Activated CD8-positive, alpha-beta memory T cell treated with anti-CD3 and anti-CD28 coated beads, Interleukin-2, amount 50 U/mL, for 48 hours (primary cell): ENCODE measurements at regions not wholly inside any gene's neighbourhood (a gene's known extent, or its start where the extent isn't known, plus 50 kb on each side); places are given as distances from the start of the nearest gene placed in this dataset.
"Not testable (repeated sequence)": the region's sequence is repeated elsewhere in the genome, so short reads cannot be mapped to it uniquely, and the experiment has no call there.

Source experiments
- DNase-seq: peaks from one replicate; pipeline ENCODE4 v3.0.0-alpha.2; 2020

DNA sequence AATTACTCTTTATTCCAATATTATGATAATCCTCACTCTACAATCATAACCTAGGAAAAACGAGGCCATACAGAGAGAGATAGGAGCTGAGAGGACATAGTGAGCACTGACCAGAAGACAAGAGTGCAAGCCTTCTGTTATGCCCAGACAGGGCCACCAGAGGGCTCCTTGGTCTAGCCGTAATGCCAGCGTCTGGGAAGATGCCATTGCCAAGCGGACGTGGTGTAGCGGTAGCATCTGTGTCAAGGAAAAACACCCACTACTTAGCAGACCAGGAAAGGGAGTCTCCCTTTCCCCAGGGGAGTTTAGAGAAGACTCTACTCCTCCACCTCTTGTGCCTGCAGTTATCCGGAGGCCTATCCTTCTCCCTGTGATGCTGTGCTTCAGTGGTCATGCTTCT lies 2131.5 kb downstream of the TP53TG3F start:
- DNase-seq: not testable (repeated sequence)

DNA sequence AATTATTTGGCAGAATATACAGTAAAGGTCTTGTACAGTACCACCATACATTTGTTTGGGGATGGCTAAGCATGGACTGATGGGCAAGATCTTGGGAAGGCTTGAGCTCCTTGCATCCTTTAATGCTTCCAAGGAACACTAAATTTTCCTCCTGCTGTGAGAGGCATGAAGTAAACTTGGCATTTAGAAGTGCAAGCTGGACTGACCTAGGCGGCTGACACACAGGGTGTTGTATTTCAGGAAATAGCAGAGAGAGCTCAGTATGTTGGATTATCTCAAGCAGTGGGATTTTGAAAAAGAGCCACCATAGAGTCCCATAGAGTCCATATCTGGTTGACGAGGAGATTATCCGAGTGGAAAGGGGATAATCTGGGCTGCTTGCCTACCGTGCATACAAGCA lies 2137.1 kb downstream of the TP53TG3F start:
- DNase-seq: no peak

DNA sequence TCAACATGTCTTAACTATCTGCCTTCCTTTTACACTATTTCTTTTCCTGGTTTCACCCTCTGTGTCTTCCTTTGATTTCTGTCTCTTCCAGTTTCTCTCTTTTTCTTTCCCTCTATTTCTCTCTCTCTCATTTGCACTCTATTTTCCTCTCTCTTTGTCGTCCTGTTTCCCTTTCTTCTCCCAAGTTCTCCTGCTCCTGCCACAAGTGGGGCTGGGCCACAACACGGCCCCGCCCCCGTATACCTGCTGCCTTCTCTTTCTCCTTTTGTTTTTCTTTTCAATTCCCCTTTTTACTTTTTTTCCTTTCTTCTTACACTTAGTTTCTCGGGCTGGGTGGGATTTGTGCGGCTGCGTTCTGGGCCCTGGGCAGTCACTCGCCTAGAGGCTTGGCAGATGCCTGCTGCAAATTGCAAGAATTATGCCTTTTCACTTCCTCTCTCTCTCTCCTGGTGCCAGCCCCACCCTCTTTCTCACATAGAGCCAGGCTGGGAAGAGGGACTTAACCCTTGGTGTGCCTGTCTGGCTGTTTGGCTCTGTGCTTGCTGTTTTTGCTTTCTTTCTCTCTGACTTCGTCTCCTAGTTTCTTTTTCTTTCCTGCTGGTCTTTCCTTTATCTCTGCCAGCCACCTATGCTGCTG lies 2139.4 kb downstream of the TP53TG3F start:
- no peak for DNase-seq

DNA sequence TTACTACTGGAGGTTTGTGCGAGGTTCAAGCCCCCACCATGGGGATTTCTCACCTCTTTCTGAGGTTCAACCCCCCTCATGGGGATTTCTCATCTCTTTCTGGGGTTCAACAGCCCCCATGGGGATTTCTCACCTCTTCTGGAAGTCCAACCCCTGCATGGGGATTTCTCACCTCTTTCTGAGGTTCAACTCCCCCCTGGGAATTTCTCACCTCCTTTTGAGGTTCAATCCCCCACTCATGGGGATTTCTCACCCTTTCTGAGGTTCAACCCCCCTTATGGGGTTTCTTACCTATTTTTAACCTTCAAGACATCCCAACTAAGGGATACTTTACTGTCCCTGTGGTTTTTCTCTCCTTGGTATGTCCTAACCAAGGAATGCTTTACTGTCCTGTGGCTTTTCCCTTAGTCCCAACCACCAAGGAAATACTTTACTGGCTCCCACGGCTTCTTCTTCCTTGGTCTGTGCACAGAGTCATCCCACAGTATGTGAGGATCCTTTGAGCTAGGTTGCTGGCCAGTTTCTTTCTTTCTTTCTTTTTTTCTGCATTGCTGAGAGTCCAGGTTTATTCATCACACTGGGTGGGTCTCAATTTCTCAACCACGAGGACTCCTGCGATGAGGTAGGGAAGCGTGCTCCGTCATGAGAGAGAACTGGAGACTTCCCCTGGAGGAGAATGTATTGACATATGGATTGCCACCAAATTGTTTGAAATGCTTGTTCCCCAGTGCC lies 2140.2 kb downstream of the TP53TG3F start:
- no peak for DNase-seq

DNA sequence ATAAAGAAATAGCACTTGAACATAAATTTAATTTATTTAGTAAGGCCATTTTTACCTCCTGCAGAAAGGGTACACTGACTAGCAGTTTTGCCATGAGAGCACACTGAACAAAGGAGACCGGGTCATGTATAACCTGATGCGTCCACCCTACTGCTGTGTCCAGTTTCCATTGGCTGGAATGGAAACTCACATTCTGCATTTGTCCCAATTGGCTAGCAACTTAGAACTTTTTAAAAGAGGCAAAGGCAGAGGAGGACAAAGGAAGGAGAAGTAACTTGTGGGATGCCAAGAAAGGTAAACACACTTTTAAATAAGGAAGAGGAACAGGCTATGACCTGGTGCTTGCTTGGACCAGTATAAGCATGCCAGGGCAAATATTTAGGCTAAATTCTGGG lies 2140.7 kb downstream of the TP53TG3F start:
- not testable (repeated sequence) for DNase-seq

DNA sequence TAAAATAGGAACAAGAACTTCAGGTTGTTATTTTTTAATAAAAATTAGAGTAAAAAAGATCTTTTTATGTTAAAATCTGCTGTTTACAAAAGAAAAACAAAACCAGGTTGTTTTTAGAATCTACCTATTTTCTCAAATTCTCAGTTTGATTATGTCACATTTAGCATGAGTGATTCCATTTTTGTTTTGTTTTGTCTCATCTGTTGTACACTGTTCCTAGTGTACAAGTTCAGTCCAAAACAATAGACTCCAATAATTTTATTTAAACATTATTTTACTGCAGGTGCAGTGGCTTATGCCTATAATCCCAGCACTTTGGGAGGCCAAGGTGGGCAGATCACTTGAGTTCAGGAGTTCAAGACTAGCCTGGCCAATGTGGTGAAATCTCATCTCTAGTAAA lies 2142.7 kb downstream of the TP53TG3F start:
- DNase-seq: no peak

DNA sequence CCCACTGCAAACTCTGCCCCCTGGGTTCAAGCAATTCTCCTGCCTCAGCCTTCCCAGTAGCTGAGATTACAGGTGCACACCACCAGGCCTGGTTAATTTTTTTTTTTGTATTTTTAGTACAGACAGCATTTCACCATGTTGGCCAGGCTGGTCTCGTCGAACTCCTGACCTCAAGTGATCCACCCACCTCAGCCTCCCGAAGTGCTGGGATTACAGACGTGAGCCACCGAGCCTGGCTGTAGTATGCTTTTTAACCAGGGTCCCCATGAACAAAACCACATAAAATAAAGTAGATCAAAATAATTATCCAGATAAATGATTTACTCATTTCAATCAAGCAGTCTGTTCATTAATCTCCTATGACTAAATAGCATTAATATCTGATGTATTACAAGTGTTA lies 2144.0 kb downstream of the TP53TG3F start:
- not testable (repeated sequence) for DNase-seq

DNA sequence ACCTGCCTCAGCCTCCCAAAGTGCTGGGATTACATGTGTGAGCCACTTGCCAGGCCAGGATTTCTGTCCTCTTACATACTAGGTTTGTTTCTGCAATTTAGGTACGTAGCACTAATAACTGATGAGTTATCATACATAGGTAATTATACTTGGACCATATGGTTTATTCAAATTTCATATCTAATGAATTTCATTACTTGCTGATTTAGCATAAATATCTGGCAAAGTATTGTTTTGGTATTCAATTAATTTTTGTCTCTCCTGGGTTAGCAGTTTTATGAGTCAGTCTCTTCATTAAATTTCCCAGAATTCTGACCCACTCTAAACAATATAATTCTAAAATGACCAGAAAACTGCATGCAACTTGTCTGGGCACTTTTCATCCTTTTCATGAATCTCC lies 2146.5 kb downstream of the TP53TG3F start:
- no peak for DNase-seq

DNA sequence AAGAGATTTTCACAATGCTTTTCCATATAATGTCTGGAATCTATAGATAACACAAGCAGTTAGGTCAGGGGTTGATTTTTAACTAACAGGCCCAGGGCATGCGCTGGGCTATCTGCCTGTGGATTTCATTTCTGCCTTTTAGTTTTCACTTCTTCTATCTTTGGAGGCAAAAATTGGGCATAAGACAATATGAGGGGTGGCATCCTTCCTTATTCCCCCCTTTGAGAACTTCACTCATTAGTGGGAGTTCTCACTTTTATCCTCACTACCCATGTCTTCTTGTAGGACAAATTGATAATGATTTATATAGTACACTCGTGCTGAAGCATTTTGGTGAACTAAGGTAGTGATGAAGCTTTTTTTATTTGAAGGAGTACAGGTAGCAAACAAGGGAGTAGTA lies 2155.5 kb downstream of the TP53TG3F start:
- not testable (repeated sequence) for DNase-seq

DNA sequence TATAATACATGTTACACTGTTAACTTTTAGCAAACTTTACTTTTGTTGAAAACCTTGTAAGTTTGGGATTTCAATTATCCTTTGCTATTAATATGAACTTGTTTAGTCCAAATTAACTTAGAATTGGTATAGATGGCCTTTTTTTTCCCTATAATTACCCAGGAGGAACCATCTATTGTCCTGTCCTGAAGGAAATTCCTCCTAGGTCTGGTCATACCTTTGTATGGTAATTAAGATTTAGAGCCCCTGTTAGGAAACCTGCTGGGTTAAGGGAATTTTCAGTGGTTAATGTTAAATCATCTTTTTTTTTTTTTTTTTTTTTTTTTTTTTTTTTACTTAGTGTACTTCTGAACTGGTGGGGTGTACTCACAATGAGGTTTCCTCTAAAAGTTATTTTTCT lies 2159.8 kb downstream of the TP53TG3F start:
- not testable (repeated sequence) for DNase-seq

DNA sequence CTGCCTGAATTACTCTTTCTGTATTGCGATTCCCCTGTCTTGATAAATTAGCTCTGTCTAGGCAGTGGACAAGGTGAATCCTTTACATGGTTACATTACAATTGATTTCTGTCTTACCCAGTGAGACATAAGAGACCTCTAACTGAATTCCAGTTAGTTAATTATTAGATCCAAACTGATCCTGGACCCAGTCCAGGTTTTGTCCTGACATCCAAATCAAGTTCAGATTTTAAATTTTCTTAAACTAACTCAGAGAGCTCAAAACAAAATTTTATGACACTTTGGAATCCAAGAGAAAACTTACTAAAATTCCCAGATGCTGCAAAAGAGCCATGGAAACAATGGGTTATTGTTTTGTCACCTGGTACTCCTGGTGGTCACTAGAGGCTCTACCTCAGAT lies 2166.6 kb downstream of the TP53TG3F start:
- no peak for DNase-seq

DNA sequence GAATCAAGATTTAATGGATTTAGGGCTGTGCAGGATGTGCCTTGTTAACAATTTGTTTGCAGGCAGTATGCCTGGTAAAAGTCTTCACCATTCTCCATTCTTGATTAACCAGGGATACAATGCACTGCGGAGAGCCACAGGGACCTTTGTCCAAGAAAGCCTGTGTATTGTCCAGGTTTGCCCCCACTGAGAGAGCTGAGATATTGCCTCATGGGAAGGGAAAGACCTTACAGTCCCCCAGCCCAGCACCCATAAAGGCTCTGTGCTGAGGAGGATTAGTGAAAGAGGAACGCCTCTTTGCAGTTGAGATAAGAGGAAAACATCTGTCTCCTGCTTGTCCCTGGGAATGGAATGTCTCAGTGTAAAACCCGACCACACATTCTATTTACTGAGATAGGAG lies 2169.6 kb downstream of the TP53TG3F start:
- DNase-seq: no peak

DNA sequence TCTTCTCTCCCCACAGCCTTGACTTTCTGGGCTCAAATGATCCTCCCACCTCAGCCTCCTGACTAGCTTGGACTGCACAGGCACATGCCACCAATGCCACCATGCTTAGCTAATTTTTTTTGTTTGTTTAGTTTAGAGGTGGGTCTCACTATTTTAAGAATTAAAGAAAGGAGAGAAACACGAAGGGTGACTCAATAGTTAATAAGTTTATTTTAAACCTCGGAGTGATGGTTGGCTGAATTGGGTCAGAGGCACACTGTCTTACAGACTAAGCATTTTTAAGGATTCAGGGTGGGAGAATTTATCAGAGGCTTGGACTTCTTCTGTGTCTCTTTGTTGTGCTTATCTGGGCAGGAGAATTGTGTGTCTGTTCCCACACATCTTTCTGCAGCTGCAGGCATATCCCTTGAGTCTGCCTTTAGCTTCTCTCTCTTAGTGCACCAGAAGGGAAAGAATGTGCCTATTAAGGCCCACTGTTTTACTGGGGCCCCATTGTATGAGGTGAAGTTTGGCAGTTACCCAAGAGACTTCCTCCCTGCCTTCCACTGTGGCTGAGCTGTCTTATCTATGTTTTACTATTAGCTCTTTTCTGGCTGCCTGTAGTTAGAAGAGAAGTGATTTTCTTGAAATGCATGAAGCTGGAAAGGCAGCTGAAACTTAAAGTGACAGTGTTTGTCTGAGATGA lies 2172.0 kb downstream of the TP53TG3F start:
- no peak for DNase-seq

DNA sequence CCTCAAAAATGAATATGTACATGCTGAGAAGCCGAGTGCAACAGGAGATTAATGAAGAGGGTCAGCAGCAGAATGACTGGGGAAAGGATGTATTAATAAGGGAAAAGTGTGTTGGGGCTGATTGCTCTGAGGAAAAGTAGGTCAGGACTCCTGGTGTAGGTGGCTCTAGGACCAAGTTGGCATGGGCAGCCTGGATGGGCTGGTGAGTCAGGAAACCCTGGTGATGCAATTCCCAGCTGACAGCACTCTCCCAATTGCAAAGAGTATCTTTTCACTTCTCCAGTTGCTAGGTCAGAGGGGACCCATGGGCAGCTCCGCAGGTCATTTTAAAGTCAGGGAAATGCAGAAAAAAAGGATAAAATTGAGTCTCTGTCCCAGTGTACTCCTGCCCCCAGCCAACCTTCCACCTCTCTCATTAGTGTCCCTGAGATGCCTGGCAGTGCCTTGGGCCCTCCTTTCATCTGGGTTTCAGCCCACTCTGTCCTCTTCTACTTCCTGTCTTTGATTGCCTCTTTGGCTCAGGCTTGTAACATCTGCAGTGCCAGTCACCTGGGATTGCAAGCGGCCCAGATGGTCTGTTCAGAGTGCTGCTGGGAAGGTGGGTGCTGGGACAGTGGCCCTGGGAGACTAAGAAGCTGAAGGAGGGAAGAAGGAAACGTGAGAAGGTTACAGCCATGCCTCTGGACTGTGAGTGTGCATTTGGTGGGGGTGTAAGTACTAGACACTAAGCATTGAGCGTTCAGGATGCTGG lies 2177.2 kb downstream of the TP53TG3F start:
- DNase-seq: no peak

DNA sequence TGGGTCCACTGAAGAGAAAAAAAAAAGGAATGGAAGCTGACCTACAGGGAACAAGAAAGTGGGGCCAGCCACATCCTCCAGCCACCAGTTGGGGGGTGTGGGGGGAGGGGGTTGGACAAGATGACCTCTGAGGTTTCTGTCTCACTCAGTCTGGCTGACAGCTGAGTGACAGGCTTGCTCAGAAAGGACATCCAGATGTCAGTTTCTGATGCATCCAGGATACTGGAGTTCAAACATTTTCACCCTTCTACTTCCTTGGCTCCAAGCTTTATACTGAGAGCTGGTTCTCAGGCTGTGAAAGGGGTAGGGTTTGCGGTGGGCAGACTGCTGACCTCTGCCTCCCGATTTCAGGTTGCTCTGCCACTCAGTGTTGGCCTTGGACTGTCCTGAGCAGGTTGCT lies 2178.3 kb downstream of the TP53TG3F start:
- no peak for DNase-seq

DNA sequence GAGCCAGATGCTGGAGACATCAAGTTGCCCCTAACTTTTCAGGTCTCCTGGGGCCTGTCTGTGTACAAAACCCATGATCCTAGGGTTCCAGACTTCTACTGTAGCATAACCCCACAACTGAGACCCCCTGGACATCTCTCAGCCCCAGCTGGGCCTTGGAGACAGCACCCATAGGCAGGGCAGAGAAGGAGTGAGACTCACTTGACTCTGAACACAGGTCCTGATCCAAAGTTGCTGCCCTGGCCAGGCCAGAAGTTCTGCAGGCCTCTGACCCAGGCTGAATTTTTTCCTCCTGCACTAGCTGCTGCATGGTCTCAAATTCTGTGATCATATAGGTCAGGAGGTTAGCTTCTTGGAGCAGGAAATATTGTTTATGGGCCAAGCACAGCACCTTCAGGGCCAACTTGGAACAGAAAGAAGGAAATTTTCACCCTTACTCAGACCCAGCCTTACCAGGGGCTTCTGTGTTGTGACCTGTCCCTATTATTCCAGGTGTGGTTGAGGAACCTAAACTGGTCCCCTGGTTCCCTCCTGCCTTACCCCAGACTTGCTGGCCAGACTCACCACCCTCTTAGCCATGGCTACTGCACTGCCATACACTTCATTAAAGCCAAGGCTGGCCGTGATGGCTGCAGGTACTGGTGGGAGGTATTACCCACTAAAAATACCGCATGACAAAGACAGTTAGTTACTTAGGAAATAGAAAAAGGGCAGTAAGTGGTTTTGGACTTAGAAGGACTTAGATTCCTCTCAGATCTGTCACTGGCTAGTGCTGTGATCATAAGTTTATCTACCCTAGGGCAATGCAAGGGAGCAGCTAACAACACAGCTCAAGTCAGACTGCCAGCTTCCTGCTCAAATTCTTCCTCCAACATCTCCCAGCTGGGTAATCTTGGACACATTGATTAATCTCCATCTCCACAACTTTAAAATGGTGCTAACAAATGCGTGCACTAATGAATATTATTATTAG lies 2180.1 kb downstream of the TP53TG3F start:
- DNase-seq: no peak

DNA sequence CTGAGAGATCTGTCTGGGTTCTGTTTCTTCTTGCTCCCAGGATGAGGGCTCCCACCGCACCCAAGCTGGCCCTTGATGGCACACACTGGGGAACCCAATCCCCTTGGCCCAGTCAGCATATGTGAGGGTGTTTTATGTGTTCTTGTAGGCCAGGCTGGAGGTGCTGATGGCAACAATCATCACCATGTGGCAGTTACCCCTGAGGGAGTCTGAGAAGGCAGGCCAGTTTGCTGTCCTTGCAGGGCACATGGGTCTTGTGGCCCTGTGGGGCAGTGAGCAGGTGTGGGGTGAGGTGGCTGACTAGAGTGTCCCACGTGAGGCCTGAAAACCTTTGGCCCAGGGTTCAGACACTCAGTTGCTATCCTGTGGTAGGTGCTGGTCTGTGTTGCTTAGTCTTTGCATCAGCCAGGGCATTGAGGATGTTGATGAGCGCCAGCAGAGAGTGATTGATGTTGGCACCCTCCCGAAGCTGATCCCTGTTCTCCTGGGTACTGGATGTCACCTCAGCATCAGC lies 2183.0 kb downstream of the TP53TG3F start:
- no peak for DNase-seq

DNA sequence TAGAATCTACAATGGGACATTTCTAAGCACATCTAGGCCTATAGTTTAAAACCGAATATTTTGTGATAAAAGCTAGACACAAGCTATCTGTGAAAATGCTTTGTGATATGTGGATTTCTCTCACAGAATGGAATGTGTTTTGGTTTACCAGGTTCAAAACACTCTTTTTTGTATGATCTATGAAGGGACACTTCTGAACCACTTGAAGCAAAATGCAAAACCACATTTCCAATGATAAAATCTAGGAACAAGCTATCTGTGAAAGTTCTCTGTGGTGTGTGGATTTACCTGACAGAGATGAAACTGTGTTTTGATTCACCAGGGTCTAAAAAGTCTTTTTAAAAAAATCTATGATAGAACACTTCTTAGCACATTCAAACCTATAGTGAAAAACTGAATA lies 2192.4 kb downstream of the TP53TG3F start:
- no peak for DNase-seq

DNA sequence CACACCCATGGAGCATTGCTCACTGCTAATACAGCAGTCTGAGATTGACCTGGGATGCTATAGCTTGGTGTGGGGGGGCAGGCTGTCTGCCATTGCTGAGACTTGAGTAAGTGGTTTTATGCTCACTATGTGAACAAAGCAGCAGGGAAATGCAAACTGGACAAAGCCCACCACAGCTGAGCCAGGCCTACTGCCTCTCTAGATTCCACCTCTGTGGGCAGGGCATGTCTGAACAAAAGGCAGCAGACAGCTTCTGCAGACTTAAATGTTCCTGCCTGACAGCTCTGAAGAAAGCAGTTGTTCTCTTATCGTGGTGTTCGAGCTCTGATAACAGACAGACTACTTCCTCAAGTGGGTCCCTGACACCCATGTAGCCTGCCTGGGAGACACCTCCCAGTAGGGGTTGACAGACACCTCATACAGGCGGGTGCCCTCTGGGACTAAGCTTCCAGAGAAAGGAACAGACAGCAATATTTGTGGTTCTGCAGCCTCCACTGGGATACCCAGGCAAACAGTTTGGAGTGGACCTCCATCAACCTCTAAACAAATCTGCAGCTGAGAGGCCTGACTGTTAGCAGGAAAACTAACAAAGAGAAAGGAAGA lies 2204.8 kb downstream of the TP53TG3F start:
- DNase-seq: no peak

DNA sequence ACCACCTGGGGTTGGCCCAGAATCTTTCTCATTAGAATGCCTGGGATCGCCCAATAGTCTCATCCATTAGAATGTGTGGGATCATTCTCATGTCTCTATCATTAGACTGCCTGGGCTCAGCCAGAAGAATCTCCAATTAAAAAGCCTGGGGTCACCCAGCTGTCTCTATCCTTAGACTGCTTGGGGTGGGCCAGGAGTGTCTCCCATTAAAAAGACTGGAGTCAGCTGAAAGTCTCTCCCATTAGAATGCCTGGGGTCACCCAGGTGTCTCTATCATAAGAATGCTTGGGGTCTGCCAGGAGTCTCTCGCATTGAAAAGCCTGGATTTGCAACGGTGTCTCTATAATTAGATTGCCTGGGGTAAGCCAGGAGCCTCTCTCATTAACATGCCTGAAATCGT lies 2225.7 kb downstream of the TP53TG3F start:
- DNase-seq: no peak

DNA sequence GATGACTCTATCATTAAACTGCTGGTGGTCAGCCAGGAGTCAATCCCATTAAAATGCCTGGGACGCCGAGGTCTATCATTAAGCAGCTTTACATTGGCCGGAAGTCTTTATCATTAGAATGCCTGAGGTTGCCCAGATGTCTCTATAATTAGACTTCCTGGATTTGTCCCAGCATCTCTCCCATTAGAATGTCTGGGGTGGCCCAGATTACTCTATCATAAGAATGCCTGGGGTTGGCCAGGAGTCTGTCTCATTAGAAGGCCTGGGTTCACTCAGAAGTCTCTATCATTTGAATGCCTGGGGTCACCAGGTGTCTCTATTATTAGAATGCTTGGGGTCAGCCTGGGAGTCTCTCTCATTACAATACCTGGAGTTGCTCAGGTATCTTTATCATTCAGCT lies 2227.2 kb downstream of the TP53TG3F start:
- no peak for DNase-seq

DNA sequence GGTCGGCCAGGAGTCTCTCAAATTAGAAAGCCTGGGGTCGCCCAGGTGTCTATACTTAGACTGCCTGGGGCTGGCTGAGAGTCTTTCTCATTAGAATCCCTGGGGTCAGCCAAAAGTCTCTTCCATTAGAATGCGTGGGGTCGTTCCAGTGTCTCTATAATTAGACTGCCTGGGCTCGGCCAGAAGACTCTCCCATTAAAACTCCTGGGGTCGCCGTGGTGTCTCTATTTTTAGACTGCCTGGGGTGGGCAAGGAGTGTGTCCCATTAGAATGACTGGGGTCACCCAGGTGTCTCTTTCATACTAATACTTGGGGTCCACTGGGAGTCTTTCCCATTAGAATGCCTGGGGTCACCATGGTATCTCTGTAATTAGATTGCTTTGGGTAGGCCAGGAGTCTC lies 2227.7 kb downstream of the TP53TG3F start:
- DNase-seq: no peak
